ENCODE measurements at regions not wholly inside any gene's neighbourhood (a gene's known extent, or its start where the extent isn't known, plus 50 kb on each side); places are given as distances from the start of the nearest gene placed in this dataset.

DNA sequence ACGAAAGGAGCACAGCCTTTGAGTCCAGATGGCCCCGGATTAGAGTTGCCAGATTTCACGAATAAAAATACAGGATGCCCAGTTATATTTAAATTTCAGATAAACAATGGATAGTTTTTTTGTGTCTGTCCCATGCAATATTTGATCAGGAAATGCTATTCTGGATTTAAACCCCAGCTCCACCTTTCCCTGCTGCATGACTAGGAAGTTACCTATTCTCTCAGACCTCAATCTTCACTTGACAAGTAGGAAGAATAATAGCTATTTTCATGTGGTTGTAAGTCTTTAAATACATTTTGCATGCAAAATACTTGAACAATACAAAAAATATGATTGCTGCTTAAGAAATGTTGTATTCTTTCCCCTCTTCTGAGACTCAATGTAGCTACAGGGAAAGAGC lies 125.3 kb upstream of the P2RY1 start:
- TF ChIP-seq ZNF8 (CRISPR knock-in tag; IDR thresholded peaks at IDR 0.05) (no peak), ZFP3 (CRISPR knock-in tag; IDR thresholded peaks at IDR 0.05) (no peak), GLIS3 (CRISPR knock-in tag; IDR thresholded peaks at IDR 0.05) (no peak), ESRRG (CRISPR knock-in tag; IDR thresholded peaks at IDR 0.05) (no peak), ARNTL (CRISPR knock-in tag; IDR thresholded peaks at IDR 0.05; ENCODE audit: borderline replicate concordance, low read depth) (no peak), ZNF565 (CRISPR knock-in tag; conservative IDR thresholded peaks at IDR 0.05; ENCODE audit: low read depth) (no peak), BACH2 (CRISPR knock-in tag; IDR thresholded peaks at IDR 0.05; ENCODE audit: borderline replicate concordance) (no peak), RARB (CRISPR knock-in tag; IDR thresholded peaks at IDR 0.05) (no peak)
- TF ChIP-seq, protein P1, sequence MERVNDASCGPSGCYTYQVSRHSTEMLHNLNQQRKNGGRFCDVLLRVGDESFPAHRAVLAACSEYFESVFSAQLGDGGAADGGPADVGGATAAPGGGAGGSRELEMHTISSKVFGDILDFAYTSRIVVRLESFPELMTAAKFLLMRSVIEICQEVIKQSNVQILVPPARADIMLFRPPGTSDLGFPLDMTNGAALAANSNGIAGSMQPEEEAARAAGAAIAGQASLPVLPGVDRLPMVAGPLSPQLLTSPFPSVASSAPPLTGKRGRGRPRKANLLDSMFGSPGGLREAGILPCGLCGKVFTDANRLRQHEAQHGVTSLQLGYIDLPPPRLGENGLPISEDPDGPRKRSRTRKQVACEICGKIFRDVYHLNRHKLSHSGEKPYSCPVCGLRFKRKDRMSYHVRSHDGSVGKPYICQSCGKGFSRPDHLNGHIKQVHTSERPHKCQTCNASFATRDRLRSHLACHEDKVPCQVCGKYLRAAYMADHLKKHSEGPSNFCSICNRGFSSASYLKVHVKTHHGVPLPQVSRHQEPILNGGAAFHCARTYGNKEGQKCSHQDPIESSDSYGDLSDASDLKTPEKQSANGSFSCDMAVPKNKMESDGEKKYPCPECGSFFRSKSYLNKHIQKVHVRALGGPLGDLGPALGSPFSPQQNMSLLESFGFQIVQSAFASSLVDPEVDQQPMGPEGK (CRISPR knock-in tag; IDR thresholded peaks at IDR 0.05; ENCODE audit: borderline replicate concordance), result no peak
- TF ChIP-seq, protein P2, sequence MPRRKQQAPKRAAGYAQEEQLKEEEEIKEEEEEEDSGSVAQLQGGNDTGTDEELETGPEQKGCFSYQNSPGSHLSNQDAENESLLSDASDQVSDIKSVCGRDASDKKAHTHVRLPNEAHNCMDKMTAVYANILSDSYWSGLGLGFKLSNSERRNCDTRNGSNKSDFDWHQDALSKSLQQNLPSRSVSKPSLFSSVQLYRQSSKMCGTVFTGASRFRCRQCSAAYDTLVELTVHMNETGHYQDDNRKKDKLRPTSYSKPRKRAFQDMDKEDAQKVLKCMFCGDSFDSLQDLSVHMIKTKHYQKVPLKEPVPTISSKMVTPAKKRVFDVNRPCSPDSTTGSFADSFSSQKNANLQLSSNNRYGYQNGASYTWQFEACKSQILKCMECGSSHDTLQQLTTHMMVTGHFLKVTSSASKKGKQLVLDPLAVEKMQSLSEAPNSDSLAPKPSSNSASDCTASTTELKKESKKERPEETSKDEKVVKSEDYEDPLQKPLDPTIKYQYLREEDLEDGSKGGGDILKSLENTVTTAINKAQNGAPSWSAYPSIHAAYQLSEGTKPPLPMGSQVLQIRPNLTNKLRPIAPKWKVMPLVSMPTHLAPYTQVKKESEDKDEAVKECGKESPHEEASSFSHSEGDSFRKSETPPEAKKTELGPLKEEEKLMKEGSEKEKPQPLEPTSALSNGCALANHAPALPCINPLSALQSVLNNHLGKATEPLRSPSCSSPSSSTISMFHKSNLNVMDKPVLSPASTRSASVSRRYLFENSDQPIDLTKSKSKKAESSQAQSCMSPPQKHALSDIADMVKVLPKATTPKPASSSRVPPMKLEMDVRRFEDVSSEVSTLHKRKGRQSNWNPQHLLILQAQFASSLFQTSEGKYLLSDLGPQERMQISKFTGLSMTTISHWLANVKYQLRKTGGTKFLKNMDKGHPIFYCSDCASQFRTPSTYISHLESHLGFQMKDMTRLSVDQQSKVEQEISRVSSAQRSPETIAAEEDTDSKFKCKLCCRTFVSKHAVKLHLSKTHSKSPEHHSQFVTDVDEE (CRISPR knock-in tag; IDR thresholded peaks at IDR 0.05), result no peak

Measured in SK-N-SH treated with all-trans-retinoic acid at 6 μM for 48 hours (cell line).